NOMO-1 treated with DMSO at 0.1 percent for 48 hours (cell line): ENCODE measurements at regions not wholly inside any gene's neighbourhood (a gene's known extent, or its start where the extent isn't known, plus 50 kb on each side); places are given as distances from the start of the nearest gene placed in this dataset.
"Not testable (repeated sequence)": the region's sequence is repeated elsewhere in the genome, so short reads cannot be mapped to it uniquely, and the experiment has no call there.

Experiments used
- DNase-seq: peaks from one replicate; lab custom pipeline; 2025; ENCODE audit not compliant: unreplicated experiment; lab: John Stamatoyannopoulos, UW

DNA sequence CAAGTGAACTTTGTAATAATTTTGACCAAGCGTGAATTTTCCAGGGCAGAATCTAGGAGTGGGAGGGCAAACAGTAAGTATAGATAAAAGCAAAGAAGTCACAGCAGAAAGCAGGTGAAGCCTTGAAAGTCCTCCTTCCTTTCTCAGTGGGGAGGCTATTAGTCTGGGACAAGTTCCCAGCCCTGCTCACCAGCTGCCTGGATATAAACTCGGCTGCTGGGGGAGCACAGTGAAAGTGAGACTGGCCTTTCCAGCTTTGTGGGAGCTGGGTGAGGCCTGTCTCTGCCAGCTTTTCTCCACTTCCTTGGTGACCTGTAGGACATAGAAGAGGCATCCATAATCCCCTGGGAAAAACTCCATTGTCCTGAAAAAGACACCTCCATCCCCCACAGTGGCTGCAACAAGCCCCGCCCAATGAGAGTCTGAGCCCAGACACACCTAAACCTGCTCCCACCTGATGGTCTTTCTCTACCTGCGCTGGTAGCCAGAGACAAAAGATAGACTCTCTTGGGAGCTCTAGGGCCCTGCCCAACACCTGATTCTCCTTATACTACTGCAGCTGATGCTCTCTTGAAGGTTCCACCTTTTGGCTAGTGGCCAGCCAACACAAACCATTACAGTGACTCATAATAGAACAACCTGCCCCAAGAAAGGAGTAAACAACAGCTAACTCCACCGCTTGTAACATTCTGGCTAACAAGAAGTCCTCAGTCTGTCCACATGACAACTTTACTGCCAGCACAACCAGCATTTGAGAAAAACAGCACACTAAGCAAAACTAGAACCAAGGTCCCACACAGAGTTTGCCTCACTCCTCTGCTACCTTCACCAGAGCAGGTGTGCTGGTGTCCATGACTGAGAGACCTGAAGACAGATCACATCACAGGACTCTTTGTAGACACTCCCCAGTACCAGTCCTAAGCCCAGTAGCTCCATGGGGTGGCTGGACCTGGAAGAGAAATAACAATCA is 252.2 kb upstream of the SLITRK6 start:
- no peak for DNase-seq

DNA sequence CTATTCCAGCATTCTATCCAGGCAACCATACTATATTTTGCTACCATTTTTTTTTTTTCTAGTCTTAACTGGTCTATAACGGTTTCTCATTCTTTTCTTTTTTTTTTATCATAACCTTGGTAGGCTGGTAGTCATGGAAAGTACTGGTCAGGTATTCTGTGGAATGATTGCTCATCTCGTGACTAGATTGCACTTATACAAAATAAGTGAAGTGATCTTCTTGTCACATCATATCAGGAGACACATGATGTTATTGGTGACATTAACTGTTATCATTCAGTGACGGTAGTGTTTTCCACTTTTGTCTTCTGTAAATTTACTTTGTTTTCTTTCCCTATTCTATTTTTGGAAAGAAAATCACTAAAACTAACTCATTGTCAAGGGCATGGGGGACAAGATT is 239.3 kb upstream of the SLITRK6 start:
- DNase-seq, result no peak

DNA sequence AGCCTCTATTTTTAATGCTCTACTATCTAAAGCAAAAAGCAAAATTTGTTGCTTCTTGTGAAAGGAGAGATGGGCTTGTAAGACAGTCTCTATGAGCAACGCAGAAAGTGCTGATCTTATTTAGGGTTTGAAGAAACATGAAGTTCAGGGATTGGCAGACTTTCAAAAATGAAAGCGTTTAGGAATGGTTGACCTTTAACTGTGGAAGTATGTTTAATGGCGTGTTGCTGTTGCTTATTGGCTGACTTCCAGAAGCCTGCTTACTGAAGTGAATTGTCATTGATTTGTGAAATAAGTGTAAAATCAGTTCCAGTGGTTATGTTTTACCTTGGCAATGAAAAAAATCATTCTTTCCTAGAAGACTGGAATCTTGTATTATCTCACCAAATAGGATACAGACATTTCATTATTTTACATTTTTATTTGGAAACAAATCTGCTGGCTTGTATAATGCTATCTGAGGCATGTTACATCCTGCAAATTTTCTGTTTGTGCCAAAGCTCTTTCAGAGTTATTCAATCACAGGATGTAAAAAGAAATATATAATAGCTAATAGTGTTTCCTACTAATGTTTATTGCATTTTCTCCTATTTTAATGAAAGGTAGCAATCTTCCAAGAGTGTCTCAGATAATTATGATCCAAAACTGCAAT is 221.3 kb upstream of the SLITRK6 start:
- no peak for DNase-seq

DNA sequence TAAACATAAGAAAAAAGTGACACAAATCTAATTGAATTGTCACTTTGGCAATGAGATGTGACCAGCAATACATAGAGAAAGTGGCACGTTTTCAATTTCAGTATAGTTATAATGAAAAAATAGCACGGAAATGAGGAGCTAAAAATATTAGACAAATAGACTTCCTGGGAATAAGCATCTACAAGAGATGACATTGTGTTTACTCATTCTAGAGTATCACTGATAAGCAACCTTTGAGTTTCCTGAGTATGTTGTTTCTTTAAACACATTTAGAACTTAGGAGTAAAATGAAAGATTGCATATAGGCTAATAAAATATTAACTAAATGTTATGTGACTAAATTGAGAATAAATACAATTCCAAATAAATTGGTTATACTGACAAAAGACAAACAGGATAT is 207.1 kb upstream of the SLITRK6 start:
- DNase-seq, result no peak

DNA sequence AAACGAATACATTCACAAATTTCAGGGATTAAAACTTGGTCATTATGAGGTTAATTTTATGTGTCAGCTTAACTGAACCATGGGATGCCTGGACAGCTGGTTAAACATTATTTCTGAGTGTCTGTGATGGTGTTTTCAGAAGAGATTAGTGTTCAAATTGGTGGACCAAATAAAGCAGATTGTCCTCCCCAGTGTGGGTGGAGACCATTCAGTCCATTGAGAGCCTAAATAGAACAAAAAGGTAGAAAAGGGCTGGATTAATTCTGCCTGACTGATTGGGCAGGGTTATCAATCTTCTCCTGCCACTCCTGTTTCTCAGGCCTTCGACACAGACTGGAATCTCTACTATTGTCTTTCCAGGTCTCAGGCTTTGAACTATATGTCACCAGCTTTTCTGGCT is 203.8 kb upstream of the SLITRK6 start:
- no peak for DNase-seq

DNA sequence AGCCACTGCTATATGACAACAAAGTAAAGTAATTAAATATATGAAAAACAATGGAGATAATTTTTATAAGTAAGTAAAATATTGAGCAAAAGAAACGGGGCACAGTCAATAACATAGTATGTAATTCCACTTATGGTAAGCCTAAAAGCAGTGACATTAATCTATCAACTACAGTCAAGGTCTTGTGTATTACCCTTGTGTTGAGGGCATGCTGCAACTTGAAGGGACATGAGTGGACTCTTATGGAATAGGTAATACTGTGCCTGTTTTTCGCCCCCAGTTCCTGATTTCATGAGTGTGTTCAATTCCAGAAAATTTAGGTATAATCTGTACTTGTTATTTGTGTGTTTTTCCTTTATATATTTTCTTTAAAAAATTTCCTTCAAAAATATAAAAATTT is 201.3 kb upstream of the SLITRK6 start:
- no peak for DNase-seq

DNA sequence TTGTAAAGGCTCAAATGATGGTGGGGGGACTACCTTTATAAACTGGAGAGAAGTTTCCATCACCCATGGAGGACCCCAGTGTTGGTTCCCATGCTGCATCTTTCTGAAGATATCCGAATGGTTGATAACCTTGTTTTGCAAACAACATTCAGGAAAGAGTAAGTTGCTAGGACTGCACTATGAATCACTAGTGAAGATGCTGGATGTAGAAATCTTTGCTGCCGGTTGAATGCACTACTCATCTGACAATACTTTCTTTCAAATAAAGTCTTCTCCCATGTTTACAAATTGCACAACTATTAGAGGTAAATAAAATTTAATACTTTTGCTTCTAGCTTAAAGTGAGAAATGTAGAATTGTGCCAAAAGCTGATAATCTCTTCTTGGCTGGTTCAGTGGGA is 198.4 kb upstream of the SLITRK6 start:
- no peak for DNase-seq

DNA sequence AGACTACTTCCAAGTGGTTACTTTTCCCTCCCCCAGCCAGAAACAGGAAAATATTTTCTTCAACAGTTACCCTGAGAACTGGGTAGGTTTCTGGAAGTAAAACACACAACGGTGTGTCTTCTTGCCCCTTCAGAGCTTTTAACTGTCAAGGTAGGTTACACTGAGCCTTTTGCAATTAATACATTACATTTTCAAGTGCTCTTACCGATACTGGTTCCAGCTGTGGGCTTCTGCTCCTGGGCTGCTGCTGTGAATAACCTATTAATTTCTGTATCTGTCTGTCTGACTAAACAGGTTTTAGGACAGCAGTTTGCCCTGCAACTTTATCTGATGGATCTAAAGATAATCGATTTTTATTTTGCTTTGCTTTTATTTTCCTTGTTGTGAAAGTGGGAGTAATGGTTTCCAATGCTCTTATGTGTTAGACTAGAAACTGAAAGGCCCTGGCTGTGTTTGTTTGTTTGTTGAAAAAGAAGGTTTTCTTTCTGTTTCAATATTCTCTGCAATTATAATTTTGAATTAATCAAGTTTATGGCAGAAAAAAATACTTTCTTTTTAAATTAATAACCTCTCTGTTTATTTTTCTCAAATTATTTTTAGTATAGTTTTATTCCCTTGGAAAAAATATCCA is 196.7 kb upstream of the SLITRK6 start:
- no peak for DNase-seq

DNA sequence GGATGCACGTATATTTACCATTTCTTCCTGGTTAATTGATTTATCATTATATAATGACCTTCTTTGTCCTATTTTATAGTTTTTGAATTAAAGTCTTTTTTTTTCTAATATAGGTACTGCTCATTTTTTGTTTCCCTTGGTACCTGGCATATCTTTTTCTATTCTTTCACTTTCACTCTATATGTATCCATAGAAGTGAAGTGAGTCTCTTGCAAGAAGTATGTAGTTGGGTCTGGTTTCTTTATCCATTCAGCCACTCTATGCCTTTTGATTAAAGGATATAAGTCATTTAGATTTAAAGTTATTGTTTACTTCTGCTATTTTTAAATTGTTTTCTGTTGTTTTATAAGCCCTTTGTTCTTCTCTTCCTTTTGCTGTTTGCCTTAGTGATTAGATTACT is 194.3 kb upstream of the SLITRK6 start:
- no peak for DNase-seq

DNA sequence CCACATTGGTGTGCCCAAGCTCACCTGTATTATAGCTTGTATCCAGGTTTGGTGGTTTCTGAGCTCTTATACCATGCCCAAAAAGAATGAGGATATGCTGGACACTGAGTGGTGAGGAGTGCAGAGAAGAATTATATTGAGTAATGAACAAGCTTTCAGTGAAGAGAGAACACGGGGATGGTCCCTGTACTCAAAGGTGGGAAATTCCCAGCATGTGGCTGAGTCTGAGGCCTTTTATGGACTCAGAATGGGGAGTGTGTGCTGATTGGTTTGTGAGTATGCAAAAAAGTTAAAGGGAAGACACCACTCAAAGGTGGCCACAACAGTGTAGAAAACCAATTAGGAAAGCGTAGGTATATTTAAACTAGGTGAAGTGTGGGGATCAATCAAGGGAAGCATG is 191.2 kb upstream of the SLITRK6 start:
- no peak for DNase-seq

DNA sequence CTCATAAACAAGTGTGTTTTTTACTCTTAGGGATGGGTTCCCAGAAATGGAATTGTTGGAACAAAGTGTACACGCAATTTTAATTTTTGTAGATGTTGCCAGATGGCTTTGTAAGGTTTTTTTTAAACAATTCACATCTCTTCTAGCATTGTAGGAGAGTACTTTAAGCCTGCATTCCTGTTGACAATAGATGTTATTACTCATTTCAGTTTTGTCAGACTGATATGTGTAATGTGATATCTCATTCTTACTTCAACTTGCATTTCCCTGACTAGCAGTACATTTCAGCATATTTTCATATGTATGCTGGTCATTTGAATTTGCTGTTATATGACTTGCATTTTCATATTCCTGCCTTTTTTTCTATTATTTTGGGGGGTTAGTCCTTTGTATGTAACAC is 186.6 kb upstream of the SLITRK6 start:
- no peak for DNase-seq

DNA sequence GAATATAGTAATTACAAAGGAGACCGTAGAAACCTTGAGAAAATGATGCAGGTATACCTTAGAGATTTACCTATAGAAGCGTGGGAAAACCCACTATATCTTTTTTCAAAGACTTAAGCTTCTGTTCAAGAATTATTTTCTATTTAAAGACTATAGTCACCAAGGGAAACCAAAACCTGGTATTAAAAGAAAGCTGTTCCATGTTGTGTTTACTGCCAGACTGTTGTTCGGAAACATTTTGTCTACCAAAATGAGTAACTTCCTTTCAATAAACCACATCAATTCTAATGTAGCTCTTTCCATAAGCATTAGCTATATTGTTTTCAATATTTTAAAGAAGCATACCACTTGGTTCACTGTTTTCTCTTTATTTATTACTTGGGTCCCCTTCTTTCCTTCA is 182.9 kb upstream of the SLITRK6 start:
- DNase-seq, result no peak

DNA sequence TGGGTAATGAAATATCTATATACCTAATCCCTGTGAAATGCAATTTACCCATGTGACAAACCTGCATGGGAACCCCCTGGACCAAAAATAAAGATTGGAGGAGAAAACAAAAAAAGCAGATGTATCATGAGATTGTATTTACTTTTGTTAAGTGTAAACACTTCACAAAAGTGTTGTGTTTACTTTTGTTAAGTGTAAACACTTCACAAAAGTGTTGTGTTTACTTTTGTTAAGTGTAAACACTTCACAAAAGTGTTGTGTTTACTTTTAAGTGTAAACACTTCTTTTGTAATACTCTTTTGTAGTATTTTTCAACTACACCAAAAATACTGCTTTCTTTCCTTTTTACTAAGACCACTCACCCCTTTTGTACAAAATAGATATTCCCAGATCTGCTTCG is 181.2 kb upstream of the SLITRK6 start:
- not testable (repeated sequence) for DNase-seq

DNA sequence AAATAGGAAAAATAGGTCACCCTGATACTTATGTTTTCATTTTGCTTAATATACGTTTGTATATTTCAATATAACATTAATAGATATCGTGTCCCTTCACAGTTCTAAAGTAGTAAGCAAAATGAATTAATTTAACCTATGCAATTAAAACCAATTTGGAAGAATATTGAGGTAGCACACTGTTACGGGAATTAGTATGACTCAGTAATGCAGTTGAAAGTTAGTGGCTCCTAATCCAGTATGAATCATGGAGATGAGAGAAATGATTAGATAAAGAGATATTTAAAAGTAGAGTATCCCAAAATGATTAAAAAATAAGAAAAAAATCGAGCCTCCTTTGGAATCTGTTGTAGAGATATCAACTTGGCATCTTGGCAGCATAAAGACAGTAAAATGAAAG is 177.0 kb upstream of the SLITRK6 start:
- DNase-seq, result no peak

DNA sequence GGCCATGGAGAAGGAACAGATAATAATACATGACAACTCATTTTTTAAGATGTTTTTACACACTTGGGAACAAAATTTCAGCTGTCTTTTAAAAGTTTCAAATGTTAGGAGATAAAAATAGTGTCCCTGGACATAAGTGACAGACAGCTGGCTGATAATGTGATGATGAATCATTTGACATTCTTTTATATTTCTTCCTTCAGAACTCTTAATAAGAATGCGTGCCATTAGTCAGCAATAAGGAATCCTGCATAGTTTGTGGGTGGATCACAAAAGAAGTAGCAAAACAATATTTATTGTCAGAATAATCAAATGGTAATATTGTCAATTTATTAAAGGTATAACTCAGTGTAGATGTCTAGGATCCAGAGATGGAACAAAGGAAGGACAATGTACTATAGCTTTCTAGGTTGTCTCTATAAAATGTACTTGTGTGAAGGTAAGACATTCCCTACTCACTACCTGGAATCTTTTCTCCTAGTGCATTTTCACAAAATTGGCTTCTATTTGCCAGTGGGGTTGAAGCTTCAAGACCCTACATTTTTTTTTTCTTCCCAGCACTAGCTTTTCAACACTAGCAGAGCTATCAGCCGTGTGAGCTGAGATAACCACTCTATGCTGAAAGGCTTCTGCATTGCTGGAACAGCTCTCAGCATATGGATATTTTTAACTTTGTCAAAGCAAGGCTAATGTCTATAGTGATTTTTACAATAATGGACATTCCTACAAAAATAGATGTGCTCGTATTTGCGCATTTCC is 175.6 kb upstream of the SLITRK6 start:
- DNase-seq, result no peak

DNA sequence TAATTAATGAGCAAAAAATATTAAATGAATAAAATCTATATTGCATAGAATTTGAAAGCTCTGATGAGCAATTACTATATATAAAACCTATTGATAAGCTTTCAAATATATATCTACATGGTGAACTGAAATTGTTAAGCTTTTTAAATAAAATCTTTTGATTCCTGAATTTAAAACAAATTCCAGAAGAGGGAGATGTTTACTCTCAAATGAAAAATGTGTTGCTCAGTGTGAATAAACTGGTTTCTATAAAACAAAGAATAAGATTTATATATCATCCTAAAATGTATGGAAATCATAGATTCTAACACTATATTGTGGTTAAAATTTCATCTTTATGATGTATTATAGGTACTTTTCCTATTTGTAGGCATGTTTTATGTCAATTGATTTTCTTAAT is 171.5 kb upstream of the SLITRK6 start:
- no peak for DNase-seq

DNA sequence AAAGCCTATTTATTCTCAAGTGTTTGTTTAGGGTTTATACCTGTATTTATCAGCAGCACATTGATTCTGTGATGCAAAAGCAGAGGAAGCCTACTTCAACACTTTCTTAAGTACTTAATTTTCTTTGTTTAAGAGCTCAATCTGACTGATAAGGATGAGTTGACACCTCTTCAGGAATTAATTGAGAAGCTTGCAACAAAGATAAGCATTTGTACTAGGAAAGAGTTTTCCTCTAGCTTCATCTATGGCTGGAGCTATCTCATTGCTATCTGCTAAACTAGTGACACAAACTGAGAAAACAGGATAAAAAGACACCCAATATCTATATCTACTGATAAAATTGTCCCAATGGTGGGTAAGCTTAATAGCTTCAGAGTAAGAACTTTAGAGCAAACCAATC is 170.1 kb upstream of the SLITRK6 start:
- no peak for DNase-seq

DNA sequence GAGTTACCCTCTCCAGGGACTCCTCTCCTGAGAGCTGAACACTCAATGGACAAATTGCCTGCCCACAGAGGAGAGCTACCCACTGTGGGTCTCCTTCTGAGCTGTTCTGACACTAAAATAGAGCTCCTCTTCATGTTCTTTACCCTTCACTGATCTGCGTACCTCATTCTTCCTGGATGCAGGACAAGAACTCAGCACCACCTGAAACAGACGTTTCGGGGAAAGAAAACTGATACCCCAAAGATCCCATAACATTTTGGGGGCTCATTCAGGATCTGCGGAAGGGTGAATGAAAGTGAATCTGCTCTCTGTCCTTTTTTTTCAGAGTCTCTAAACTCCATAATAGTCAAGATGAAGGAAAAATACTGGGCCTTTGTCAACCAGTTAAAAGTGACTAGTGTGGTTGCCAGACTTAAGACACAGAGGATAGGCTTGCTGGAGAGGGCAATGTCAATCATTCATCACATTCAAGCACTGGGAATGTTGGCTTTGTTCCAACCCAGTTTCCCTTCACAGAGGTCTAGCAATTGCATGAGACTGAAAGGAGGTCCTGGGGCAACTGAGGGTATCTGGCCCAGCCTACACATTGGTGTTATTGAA is 136.7 kb upstream of the SLITRK6 start:
- DNase-seq, result no peak

DNA sequence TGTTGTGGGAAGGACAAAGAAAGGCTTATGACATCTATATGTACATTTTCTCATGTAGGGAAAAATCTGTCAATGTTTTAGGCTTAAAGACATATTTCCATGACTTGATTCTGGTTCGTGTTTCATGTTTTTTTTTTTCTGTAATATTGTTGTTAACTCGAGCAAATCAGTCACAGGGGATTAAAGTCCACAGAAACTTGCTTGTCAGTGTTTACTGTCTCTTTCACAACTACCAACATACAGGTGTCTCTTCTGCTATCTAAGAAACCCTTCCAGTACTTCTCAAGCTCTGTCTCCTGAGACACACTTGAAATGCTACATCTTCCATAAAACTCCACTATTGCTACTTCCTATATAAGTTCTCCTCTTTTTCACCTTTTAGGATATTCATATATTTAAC is 130.9 kb upstream of the SLITRK6 start:
- DNase-seq, result no peak

DNA sequence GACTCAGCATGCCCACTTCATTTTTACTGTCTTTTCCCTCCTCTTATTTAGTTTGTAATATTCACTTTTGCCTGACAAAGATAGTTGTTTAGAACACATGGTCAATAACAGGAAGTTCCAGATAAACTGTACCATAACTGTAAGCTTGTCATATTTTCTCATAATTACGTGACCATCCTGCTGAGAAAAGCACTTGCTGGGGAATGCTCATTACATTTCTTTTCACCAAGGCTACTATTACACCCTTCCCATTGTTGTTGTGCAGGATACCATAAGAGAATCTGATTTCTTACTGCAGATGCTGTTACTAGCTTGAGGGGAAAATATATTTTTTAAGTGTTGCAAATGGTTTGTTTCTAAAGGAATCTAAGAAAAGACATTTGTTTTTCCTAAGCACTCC is 111.7 kb upstream of the SLITRK6 start:
- DNase-seq, result no peak

DNA sequence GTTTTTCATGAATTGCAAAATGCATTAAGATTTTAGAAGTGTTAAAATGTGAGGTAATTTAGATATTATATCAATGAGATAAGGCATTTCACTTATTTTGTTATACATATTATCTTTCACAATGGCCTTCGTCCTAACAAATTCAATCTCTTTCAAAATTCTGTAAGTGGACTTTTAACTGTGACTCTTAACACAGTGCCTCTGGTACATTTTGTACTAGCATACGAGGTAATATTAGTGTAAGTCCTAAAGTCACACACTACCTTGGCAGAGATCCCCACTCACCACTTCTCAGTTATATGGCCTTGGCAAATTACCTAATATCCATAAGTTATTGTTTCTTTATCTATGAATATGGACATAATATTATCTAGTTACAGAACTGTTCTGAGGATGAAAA is 101.3 kb upstream of the SLITRK6 start:
- no peak for DNase-seq
